ENCODE measurements at regions not wholly inside any gene's neighbourhood (a gene's known extent, or its start where the extent isn't known, plus 50 kb on each side); places are given as distances from the start of the nearest gene placed in this dataset.

DNA sequence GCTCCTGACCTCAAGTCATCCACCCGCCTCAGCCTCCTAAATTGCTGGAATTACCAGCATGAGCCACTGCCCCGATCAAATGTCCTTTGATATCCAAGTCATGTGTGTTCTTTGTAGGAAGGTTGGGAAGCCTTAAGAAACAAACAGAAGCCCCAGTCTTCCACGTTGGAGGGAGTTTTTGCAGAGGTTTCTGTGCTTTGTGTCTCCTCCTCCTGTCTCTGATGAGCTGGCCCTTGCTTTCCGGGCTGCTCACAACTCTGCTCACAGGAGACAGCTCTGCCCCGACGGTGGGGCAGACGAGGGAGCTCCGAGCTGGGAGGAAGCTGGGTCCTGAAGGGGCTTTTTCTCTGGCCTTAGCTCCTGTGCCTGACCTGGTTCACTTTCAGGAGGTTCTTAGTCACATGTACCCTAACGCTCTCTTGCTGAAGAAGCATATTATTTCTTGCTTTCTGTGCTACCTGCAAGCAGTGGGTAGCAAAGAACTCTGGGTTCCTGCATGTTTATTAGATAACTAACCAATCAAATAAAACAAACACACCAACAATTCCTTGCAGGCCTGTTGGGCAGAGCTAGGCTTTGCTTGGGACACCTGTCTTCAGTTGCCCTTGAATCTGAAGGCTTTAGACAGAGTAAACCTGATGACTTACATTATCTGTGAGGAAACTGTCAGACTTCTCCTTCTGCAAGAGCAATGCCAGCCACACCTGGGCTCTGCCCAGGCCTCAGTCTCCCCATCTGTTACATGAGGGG lies 52.6 kb upstream of the SMAD6 start:
- Histone ChIP-seq H3K4me1 (ENCODE audit: low read depth, poor library complexity, severe bottlenecking) (no peaks in the 10 kb centered on the region), H3K27me3 (ENCODE audit: insufficient read depth, low read depth) (no peaks in the 10 kb centered on the region), H3K36me3 (ENCODE audit: insufficient read depth) (no peaks in the 10 kb centered on the region), H3K27ac (no peak overlapping the region), H3K4me2 (no peak overlapping the region), H3K4me3 (IDR thresholded peaks at IDR 0.05; ENCODE audit: insufficient read depth, low read depth, low read length) (no peak overlapping the region), H2AFZ (ENCODE audit: low read depth) (no peak overlapping the region), H3K9ac (no peak overlapping the region), H4K20me1 (ENCODE audit: insufficient read depth) (no peaks in the 10 kb centered on the region), H3K79me2 (ENCODE audit: insufficient read depth, low read depth) (no peaks in the 10 kb centered on the region)
- TF ChIP-seq, protein P1, sequence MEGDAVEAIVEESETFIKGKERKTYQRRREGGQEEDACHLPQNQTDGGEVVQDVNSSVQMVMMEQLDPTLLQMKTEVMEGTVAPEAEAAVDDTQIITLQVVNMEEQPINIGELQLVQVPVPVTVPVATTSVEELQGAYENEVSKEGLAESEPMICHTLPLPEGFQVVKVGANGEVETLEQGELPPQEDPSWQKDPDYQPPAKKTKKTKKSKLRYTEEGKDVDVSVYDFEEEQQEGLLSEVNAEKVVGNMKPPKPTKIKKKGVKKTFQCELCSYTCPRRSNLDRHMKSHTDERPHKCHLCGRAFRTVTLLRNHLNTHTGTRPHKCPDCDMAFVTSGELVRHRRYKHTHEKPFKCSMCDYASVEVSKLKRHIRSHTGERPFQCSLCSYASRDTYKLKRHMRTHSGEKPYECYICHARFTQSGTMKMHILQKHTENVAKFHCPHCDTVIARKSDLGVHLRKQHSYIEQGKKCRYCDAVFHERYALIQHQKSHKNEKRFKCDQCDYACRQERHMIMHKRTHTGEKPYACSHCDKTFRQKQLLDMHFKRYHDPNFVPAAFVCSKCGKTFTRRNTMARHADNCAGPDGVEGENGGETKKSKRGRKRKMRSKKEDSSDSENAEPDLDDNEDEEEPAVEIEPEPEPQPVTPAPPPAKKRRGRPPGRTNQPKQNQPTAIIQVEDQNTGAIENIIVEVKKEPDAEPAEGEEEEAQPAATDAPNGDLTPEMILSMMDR (conservative IDR thresholded peaks at IDR 0.05; ENCODE audit: low read depth, low read length): no peak

DNA sequence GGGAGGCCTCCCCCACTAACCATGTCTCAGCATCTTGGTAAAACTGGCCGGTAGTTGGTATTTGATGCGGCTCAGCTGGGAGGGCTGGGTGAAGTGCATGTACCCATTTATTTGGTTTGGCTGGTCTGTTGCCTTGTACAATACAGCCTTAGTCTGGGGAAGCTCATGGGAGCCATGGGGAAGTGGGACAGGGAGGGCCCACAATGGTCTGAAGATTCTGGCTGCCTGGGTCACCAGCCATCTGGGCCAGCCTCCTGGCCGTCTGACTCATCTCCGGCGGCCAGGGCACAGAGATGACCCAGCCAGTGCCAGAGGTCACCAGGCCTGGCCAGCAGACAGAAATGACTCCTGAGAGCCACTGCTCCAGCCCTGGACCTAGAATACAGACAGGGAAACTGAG lies 51.6 kb upstream of the SMAD6 start:
- no peaks in the 10 kb centered on the region for H4K20me1 ChIP-seq (ENCODE audit: insufficient read depth)
- no peak overlapping the region for H3K4me3 ChIP-seq (IDR thresholded peaks at IDR 0.05; ENCODE audit: insufficient read depth, low read depth, low read length)
- H3K9ac ChIP-seq: no peak overlapping the region
- H3K36me3 ChIP-seq (ENCODE audit: insufficient read depth): no peaks in the 10 kb centered on the region
- no peaks in the 10 kb centered on the region for H3K4me1 ChIP-seq (ENCODE audit: low read depth, poor library complexity, severe bottlenecking)
- no peak overlapping the region for H3K27ac ChIP-seq
- no peak overlapping the region for H3K4me2 ChIP-seq
- TF ChIP-seq, protein P1 (conservative IDR thresholded peaks at IDR 0.05; ENCODE audit: low read depth, low read length): no peak
- H3K27me3 ChIP-seq (ENCODE audit: insufficient read depth, low read depth): no peaks in the 10 kb centered on the region
- H3K79me2 ChIP-seq (ENCODE audit: insufficient read depth, low read depth): no peaks in the 10 kb centered on the region
- no peak overlapping the region for H2AFZ ChIP-seq (ENCODE audit: low read depth)

DNA sequence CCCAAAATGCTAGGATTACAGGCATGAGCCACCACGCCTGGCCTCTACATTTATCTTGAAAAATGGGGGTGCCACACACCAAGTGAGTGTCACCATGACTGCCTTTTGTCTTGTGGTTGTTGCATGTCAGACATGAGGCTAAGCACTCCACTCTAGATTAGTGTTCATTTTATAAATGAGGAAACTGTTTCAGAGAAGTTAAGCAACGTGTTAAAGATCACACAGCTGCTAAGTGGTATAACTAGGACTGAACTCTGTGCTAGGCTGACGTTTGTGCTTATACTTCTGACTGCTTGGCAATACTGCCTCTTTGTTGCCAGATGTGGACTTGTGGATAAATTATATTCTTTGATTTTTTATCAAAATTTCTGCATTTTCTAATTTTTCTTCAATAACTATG lies 50.8 kb upstream of the SMAD6 start:
- H3K4me2 ChIP-seq: no peak overlapping the region
- H3K4me3 ChIP-seq (IDR thresholded peaks at IDR 0.05; ENCODE audit: insufficient read depth, low read depth, low read length): no peak overlapping the region
- H3K9ac ChIP-seq: no peak overlapping the region
- H3K79me2 ChIP-seq (ENCODE audit: insufficient read depth, low read depth): no peaks in the 10 kb centered on the region
- no peaks in the 10 kb centered on the region for H3K27me3 ChIP-seq (ENCODE audit: insufficient read depth, low read depth)
- H3K4me1 ChIP-seq (ENCODE audit: low read depth, poor library complexity, severe bottlenecking): no peaks in the 10 kb centered on the region
- no peaks in the 10 kb centered on the region for H3K36me3 ChIP-seq (ENCODE audit: insufficient read depth)
- no peak overlapping the region for H2AFZ ChIP-seq (ENCODE audit: low read depth)
- no peak overlapping the region for H3K27ac ChIP-seq
- TF ChIP-seq, protein P1 (conservative IDR thresholded peaks at IDR 0.05; ENCODE audit: low read depth, low read length): no peak
- H4K20me1 ChIP-seq (ENCODE audit: insufficient read depth): no peaks in the 10 kb centered on the region

DNA sequence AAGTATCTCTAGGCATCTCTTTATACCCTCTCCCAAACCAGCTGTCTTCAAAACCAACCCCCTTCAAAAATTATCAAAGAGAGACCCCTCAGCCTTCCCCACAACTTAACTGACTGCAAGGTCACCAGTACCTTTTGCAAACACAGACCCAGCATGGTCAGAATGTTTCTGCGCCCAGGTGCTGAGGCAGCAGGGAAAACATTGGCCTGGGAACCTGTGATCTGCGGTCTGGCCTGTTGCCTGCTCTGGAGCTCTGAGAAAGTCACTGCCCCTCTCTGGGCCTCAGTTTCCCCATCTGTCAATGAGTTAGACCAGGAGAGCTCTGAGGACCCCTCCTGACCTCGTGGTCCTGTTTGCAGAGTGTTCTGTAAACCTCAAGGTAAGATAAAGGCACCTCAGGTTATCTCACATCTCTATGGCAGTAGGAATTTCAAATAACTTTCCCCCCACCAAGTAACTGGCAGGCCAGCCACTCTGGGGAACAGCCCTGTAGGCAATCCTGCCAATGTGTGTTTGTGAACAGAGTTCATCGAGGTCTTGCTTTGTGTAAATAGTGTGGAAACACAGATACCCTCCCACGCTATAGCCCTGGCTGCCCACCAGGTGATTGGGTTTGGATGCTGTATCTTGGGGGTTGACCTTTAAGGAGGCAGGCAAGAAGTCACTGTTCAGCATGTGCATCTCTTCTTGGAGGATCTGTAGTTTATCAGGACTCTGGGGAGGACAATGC lies 50.0 kb upstream of the SMAD6 start:
- no peak overlapping the region for H3K4me3 ChIP-seq (IDR thresholded peaks at IDR 0.05; ENCODE audit: insufficient read depth, low read depth, low read length)
- H3K27ac ChIP-seq: no peak overlapping the region
- H3K9ac ChIP-seq: no peak overlapping the region
- no peaks in the 10 kb centered on the region for H3K4me1 ChIP-seq (ENCODE audit: low read depth, poor library complexity, severe bottlenecking)
- TF ChIP-seq, protein P1 (conservative IDR thresholded peaks at IDR 0.05; ENCODE audit: low read depth, low read length): no peak
- no peaks in the 10 kb centered on the region for H4K20me1 ChIP-seq (ENCODE audit: insufficient read depth)
- no peak overlapping the region for H3K4me2 ChIP-seq
- H3K36me3 ChIP-seq (ENCODE audit: insufficient read depth): no peaks in the 10 kb centered on the region
- H2AFZ ChIP-seq (ENCODE audit: low read depth): no peak overlapping the region
- H3K27me3 ChIP-seq (ENCODE audit: insufficient read depth, low read depth): no peaks in the 10 kb centered on the region
- H3K79me2 ChIP-seq (ENCODE audit: insufficient read depth, low read depth): no peaks in the 10 kb centered on the region
